ENCODE measurements at regions not wholly inside any gene's neighbourhood (a gene's known extent, or its start where the extent isn't known, plus 50 kb on each side); places are given as distances from the start of the nearest gene placed in this dataset.

- no peak overlapping the region for H3K14ac ChIP-seq (ENCODE audit: insufficient read length)
- DNase-seq (ENCODE audit: low read depth in 1 of 2, low spot score in 2 of 2), result no peak
- H3K9ac ChIP-seq (replicated peaks in 1 of 4; ENCODE audit: extremely low read depth in 1 of 4, low read depth in 3 of 4, low read length in 3 of 4), result no peak overlapping the region
- no peak overlapping the region for H3K4me2 ChIP-seq (ENCODE audit: insufficient read depth in 1 of 2, low read depth in 2 of 2, low read length in 2 of 2)
- no peak overlapping the region for H2AK5ac ChIP-seq (ENCODE audit: low read depth, low read length)
- H3K4me3 ChIP-seq (ENCODE audit: extremely low read depth in 1 of 4, insufficient read depth in 2 of 4, low read depth in 3 of 4, low read length in 4 of 4), result no peak overlapping the region
- no peaks in the 10 kb centered on the region for H3K23me2 ChIP-seq (ENCODE audit: low read depth, low read length)
- H3K23ac ChIP-seq (ENCODE audit: insufficient read length), result no peak overlapping the region
- no peaks in the 10 kb centered on the region for H3K4me1 ChIP-seq (replicated peaks in 1 of 4; ENCODE audit: control insufficient read depth in 3 of 4, insufficient read depth in 4 of 4, low read length in 3 of 4)
- FAIRE-seq, result no peak
- H3K18ac ChIP-seq (ENCODE audit: extremely low read depth, low read length), result no peak overlapping the region
- H3K79me2 ChIP-seq (ENCODE audit: control insufficient read depth in 1 of 2, insufficient read depth in 2 of 2, low read length in 2 of 2), result no peaks in the 10 kb centered on the region
- H2BK15ac ChIP-seq (ENCODE audit: low read length), result no peak overlapping the region
- ChIA-PET CTCF (ENCODE audit: partially characterized antibody) (no interaction called here), POLR2A (ENCODE audit: partially characterized antibody) (no interaction called here)
- H3K56ac ChIP-seq (replicated peaks; ENCODE audit: insufficient read length, low read depth, low read length), result no peak overlapping the region
- H3K27ac ChIP-seq (ENCODE audit: low read depth, low read length), result no peak overlapping the region
- no peaks in the 10 kb centered on the region for H3K27me3 ChIP-seq (replicated peaks in 1 of 4; ENCODE audit: control insufficient read depth in 3 of 4, extremely low read depth in 1 of 4, insufficient read depth in 3 of 4, low read length in 3 of 4)
- no peak overlapping the region for H4K5ac ChIP-seq (ENCODE audit: insufficient read length, low read depth, low read length)
- no peaks in the 10 kb centered on the region for H3K79me1 ChIP-seq (ENCODE audit: low read depth, low read length)
- no peak overlapping the region for H2BK20ac ChIP-seq (ENCODE audit: low read length)
- H2AFZ ChIP-seq (ENCODE audit: low read length), result no peak overlapping the region
- H4K20me1 ChIP-seq (replicated peaks in 1 of 2; ENCODE audit: control insufficient read depth in 1 of 2, insufficient read depth in 2 of 2, low read length in 2 of 2), result no peaks in the 10 kb centered on the region
- H4K8ac ChIP-seq (ENCODE audit: extremely low read depth, insufficient read depth, low read length), result no peak overlapping the region
- H2BK5ac ChIP-seq (ENCODE audit: low read depth, low read length), result no peak overlapping the region
- H4K91ac ChIP-seq (replicated peaks; ENCODE audit: insufficient read length, low read length), result no peak overlapping the region
- H3K4ac ChIP-seq (replicated peaks; ENCODE audit: insufficient read length, low read depth, low read length), result no peak overlapping the region
- no peak overlapping the region for H2BK120ac ChIP-seq (replicated peaks; ENCODE audit: low read depth, low read length)
- H3K9me3 ChIP-seq (ENCODE audit: insufficient read depth in 2 of 2, low read depth in 1 of 2, low read length in 1 of 2), result 0 out of 4 replicates have a peak, but pooled peaks cover 0 to 4% of the 10 kb centered on the region in 2 experiments
- H3K36me3 ChIP-seq (ENCODE audit: control insufficient read depth in 2 of 4, insufficient read depth in 4 of 4, low read length in 3 of 4), result no peaks in the 10 kb centered on the region
- no peak overlapping the region for H2BK12ac ChIP-seq (ENCODE audit: low read depth, low read length)
- TF ChIP-seq ZNF274 (IDR thresholded peaks at IDR 0.05; ENCODE audit: borderline replicate concordance, extremely low read depth, low read length) (no peak), TBP (IDR thresholded peaks at IDR 0.05; ENCODE audit: low read depth, low read length) (no peak), CBX5 (IDR thresholded peaks at IDR 0.05; ENCODE audit: low read depth, low read length) (no peak), RXRA (IDR thresholded peaks at IDR 0.05; ENCODE audit: insufficient read depth, low read depth, low read length) (no peak)
- TF ChIP-seq, protein P1, sequence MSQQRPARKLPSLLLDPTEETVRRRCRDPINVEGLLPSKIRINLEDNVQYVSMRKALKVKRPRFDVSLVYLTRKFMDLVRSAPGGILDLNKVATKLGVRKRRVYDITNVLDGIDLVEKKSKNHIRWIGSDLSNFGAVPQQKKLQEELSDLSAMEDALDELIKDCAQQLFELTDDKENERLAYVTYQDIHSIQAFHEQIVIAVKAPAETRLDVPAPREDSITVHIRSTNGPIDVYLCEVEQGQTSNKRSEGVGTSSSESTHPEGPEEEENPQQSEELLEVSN (IDR thresholded peaks at IDR 0.05), result no peak
Observed at GRCh38 chr3:36058404-36059030, 321.8 kb upstream of the STAC start.

Measured in H1 (cell line).